HCT116 (cell line): ENCODE measurements at regions not wholly inside any gene's neighbourhood (a gene's known extent, or its start where the extent isn't known, plus 50 kb on each side); places are given as distances from the start of the nearest gene placed in this dataset.

Experiments
- ATAC-seq: fragments of 200-7000 bp; cut with Tn5 transposase; 2 replicates; pipeline ENCODE4 v1.9.1; 2020; ENCODE audit warnings: mild to moderate bottlenecking, moderate library complexity
- BruUV-seq: library from RNA; stranded (reverse); fragments of 400-500 nt; replicated peaks from 2 replicates; lab custom pipeline; 2021; lab: Mats Ljungman, UMichigan
- CTCF ChIA-PET: fragments of 300-600 bp; sonication (Branson Sonifier 250); formaldehyde crosslinking; loops from one replicate; lab custom pipeline; 2021; ENCODE audit warnings: antibody characterized with exemption; lab: Charles Lee
- POLR2A ChIA-PET: fragments of 300-600, 350-600 bp; sonication (Branson Sonifier 250); formaldehyde crosslinking; loops from one replicate; lab custom pipeline; 2021; ENCODE audit warnings: antibody characterized with exemption; lab: Charles Lee
- RAD21 ChIA-PET, 2 experiments: fragments of 300-600 bp; sonication (Branson Sonifier 250); formaldehyde crosslinking; loops; one replicate each; lab custom pipeline; 2023; ENCODE audit warnings: low total read pairs in 2 of 2; ENCODE audit not compliant: uncharacterized antibody in 2 of 2, unreplicated experiment in 2 of 2, low non-redundant PET in 1 of 2; lab: Charles Lee
- DNase-seq: peaks from one replicate; pipeline ENCODE4 v3.0.0-alpha.2; 2010; ENCODE audit warnings: low read depth, low spot score
- H2AFZ ChIP-seq: fragments of 200-600 bp; shearing (Covaris generic), sonication (generic); 2 replicates; pipeline ENCODE4 v1.6.1; 2017; ENCODE audit warnings: low read depth, mixed run types, mixed read lengths, antibody characterized with exemption, low read length; ENCODE audit not compliant: poor library complexity, severe bottlenecking
- H3K27ac ChIP-seq: 2 replicates; pipeline ENCODE4 v1.5.1; 2012; ENCODE audit warnings: low read depth, low read length
- H3K27me3 ChIP-seq: fragments of 200-600 bp; sonication (generic); 2 replicates; pipeline ENCODE4 v1.6.1; 2016; ENCODE audit warnings: mixed run types, low read length, mixed read lengths; ENCODE audit not compliant: insufficient read depth
- H3K36me3 ChIP-seq, 2 experiments: fragments of 200-500 bp in 1 of 2; fragments of 200-600 bp in 1 of 2; sonication (Bioruptor generic) in 1 of 2; sonication (generic) in 1 of 2; 2 replicates each; pipeline versions ENCODE4 v1.5.1 to v1.6.1; 2014 to 2016; ENCODE audit warnings: low read length in 2 of 2, inconsistent platforms in 1 of 2, mixed read lengths in 1 of 2, mixed run types in 1 of 2; ENCODE audit not compliant: insufficient read depth in 2 of 2, control insufficient read depth in 1 of 2
- H3K4me1 ChIP-seq, 2 experiments: fragments of 200-600 bp in 1 of 2; sonication (generic) in 1 of 2; 2 replicates each; pipeline versions ENCODE4 v1.5.1 to v1.6.1; 2012 to 2017; ENCODE audit warnings: low read length in 2 of 2, inconsistent platforms in 1 of 2, mild to moderate bottlenecking in 1 of 2, mixed read lengths in 1 of 2, mixed run types in 1 of 2, moderate library complexity in 1 of 2; ENCODE audit not compliant: insufficient read depth in 2 of 2, control insufficient read depth in 1 of 2
- H3K4me2 ChIP-seq: fragments of 200-600 bp; sonication (generic); 2 replicates; pipeline ENCODE4 v1.6.1; 2017; ENCODE audit warnings: mixed run types, low read length, mixed read lengths
- H3K4me3 ChIP-seq, 2 experiments: fragments of 200-600 bp in 1 of 2; sonication (generic) in 1 of 2; replicated peaks in 1 of 2; 2 replicates each; pipeline ENCODE4 v1.5.1; 2011 to 2016; ENCODE audit warnings: low read length in 2 of 2, control low read depth in 1 of 2, low read depth in 1 of 2, mild to moderate bottlenecking in 1 of 2, mixed read lengths in 1 of 2, mixed run types in 1 of 2
- H3K79me2 ChIP-seq: fragments of 200-600 bp; sonication (generic); 2 replicates; pipeline ENCODE4 v1.6.1; 2017; ENCODE audit warnings: mild to moderate bottlenecking, mixed run types, low read length, moderate library complexity, mixed read lengths; ENCODE audit not compliant: insufficient read depth
- H3K9ac ChIP-seq: fragments of 200-600 bp; sonication (generic); 2 replicates; pipeline ENCODE4 v1.6.1; 2016; ENCODE audit warnings: low read length, mixed read lengths
- H3K9me2 ChIP-seq: fragments of 200-600 bp; sonication (generic), shearing (Covaris generic); 2 replicates; pipeline ENCODE4 v1.6.1; 2017; ENCODE audit warnings: mixed run types, mild to moderate bottlenecking, moderate library complexity; ENCODE audit not compliant: insufficient read depth
- H3K9me3 ChIP-seq, 2 experiments: fragments of 200-500 bp in 1 of 2; fragments of 200-600 bp in 1 of 2; sonication (Bioruptor generic) in 1 of 2; sonication (generic) in 1 of 2; 2 replicates each; pipeline ENCODE4 v1.6.1; 2014 to 2017; ENCODE audit warnings: low read length in 2 of 2, mixed read lengths in 2 of 2, inconsistent platforms in 1 of 2, low read depth in 1 of 2, mild to moderate bottlenecking in 1 of 2, mixed run types in 1 of 2, moderate library complexity in 1 of 2; ENCODE audit not compliant: control insufficient read depth in 1 of 2, insufficient read depth in 1 of 2
- H4K20me1 ChIP-seq: fragments of 200-600 bp; sonication (generic), shearing (Covaris generic); 2 replicates; pipeline ENCODE4 v1.6.1; 2017; ENCODE audit warnings: mixed run types, mild to moderate bottlenecking, moderate library complexity; ENCODE audit not compliant: insufficient read depth
- CEBPB ChIP-seq: IDR thresholded peaks from 2 replicates; pipeline ENCODE4 v1.6.1; 2012; ENCODE audit warnings: low read depth
- CTCF ChIP-seq, 3 experiments: fragments of 200-600 bp in 1 of 3; sonication (generic) in 1 of 3; IDR thresholded peaks in 2 of 3; conservative IDR thresholded peaks in 1 of 3; 2 replicates each; pipeline ENCODE4 v1.5.1; 2012 to 2017; ENCODE audit warnings: low read depth in 2 of 3, low read length in 2 of 3, antibody characterized with exemption in 1 of 3, borderline replicate concordance in 1 of 3, control low read depth in 1 of 3, mild to moderate bottlenecking in 1 of 3, mixed read lengths in 1 of 3, mixed run types in 1 of 3, moderate library complexity in 1 of 3; ENCODE audit not compliant: insufficient read depth in 1 of 3
- EGR1 ChIP-seq: IDR thresholded peaks from 2 replicates; pipeline ENCODE4 v1.6.1; 2012; ENCODE audit warnings: low read depth
- ELF1 ChIP-seq: IDR thresholded peaks from 2 replicates; pipeline ENCODE4 v1.6.1; 2012; ENCODE audit warnings: low read depth, borderline replicate concordance
- EZH2phosphoT487 ChIP-seq: fragments of 200-600 bp; IDR thresholded peaks from 2 replicates; pipeline ENCODE4 v1.6.1; 2018; ENCODE audit warnings: antibody characterized with exemption, borderline replicate concordance
- FOSL1 ChIP-seq: IDR thresholded peaks from 2 replicates; pipeline ENCODE4 v1.6.1; 2012; ENCODE audit warnings: low read depth
- POLR2A ChIP-seq: IDR thresholded peaks from 2 replicates; pipeline ENCODE4 v1.7.0; 2011; ENCODE audit warnings: borderline replicate concordance; ENCODE audit not compliant: insufficient read depth, insufficient read length; ENCODE audit errors: extremely low read depth
- SIN3A ChIP-seq: IDR thresholded peaks from 2 replicates; pipeline ENCODE4 v1.6.1; 2012; ENCODE audit warnings: low read depth
- SP1 ChIP-seq: IDR thresholded peaks from 2 replicates; pipeline ENCODE4 v1.6.1; 2012; ENCODE audit warnings: low read depth
- SRF ChIP-seq: IDR thresholded peaks from 2 replicates; pipeline ENCODE4 v1.6.1; 2012; ENCODE audit warnings: low read depth
- TCF7L2 ChIP-seq: IDR thresholded peaks from 2 replicates; pipeline ENCODE4 v1.7.0; 2011; ENCODE audit warnings: borderline replicate concordance, inconsistent platforms; ENCODE audit not compliant: insufficient read depth, insufficient read length; ENCODE audit errors: extremely low read depth
- ZBTB33 ChIP-seq: IDR thresholded peaks from 2 replicates; pipeline ENCODE4 v1.6.1; 2011; ENCODE audit warnings: mild to moderate bottlenecking, low read length, moderate library complexity; ENCODE audit not compliant: insufficient replicate concordance; ENCODE audit errors: extremely low read depth
- ZNF274 ChIP-seq: fragments of 200-500 bp; sonication (Bioruptor generic); IDR thresholded peaks from 2 replicates; pipeline ENCODE4 v1.6.1; 2014; ENCODE audit warnings: mild to moderate bottlenecking, low read depth, low read length, inconsistent platforms
- intact Hi-C: fragments of 100-400 bp; cut with micrococcal nuclease; formaldehyde crosslinking; loops from 2 replicates; pipeline ENCODE4 v1.10.0; 2022

- no peak for TF ChIP-seq TCF7L2
- TF ChIP-seq SP1: no peak
- TF ChIP-seq ZNF274: no peak
- TF ChIP-seq FOSL1: no peak
- no peak for TF ChIP-seq POLR2A
- TF ChIP-seq EZH2phosphoT487: no peak
- TF ChIP-seq EGR1: no peak
Measured at GRCh38 chr1:239446611-239447010, 60.2 kb downstream of the CHRM3 start (continued).

GRCh38 chr1:239448911-239449310 lies 62.5 kb downstream of the CHRM3 start:
- ChIA-PET CTCF (no interaction called here), RAD21 (no interaction called here), POLR2A (no interaction called here)
- Histone ChIP-seq H3K9me2 (no peaks in the 10 kb centered on the region), H3K4me1 (no peaks in the 10 kb centered on the region), H4K20me1 (no peaks in the 10 kb centered on the region), H3K27ac (no peak overlapping the region), H3K79me2 (no peaks in the 10 kb centered on the region), H3K9ac (no peak overlapping the region), H3K27me3 (no peaks in the 10 kb centered on the region), H2AFZ (no peak overlapping the region), H3K4me2 (no peak overlapping the region), H3K4me3 (no peak overlapping the region), H3K36me3 (no peaks in the 10 kb centered on the region), H3K9me3 (peaks cover 12 to 32% of the 10 kb centered on the region in 2 experiments; a peak in 2 of 4 replicates)
- no peak for TF ChIP-seq EZH2phosphoT487
- no peak for TF ChIP-seq ELF1
- no TSS peak for BruUV-seq
- no peak for ATAC-seq
- intact Hi-C loops: no loop called here
- DNase-seq: no peak

- no peak overlapping the region for H3K27ac ChIP-seq
- H3K9ac ChIP-seq: no peak overlapping the region
- RAD21 ChIA-PET: no interaction called here
- no peak overlapping the region for H3K4me2 ChIP-seq
- H3K9me2 ChIP-seq: no peaks in the 10 kb centered on the region
- no peaks in the 10 kb centered on the region for H3K79me2 ChIP-seq
- no peaks in the 10 kb centered on the region for H4K20me1 ChIP-seq
- no TSS peak for BruUV-seq
- H3K4me3 ChIP-seq: no peak overlapping the region
- POLR2A ChIA-PET: no interaction called here
- H3K4me1 ChIP-seq: no peaks in the 10 kb centered on the region
- TF ChIP-seq SIN3A: no peak
- TF ChIP-seq SP1: no peak
- no peak for TF ChIP-seq SRF
- TF ChIP-seq ZBTB33: no peak
- no peak for TF ChIP-seq CEBPB
- TF ChIP-seq ZNF274: no peak
- no peak for TF ChIP-seq CTCF (IDR thresholded peaks at IDR 0.05 in 2 of 3, conservative IDR thresholded peaks at IDR 0.05 in 1 of 3; ENCODE audit: borderline replicate concordance in 1 of 3, insufficient read depth in 1 of 3, low read depth in 2 of 3, low read length in 2 of 3)
- no peaks in the 10 kb centered on the region for H3K27me3 ChIP-seq
- intact Hi-C loops: no loop called here
- H2AFZ ChIP-seq: no peak overlapping the region
- peaks cover 12 to 19% of the 10 kb centered on the region in 2 experiments; a peak in 2 of 4 replicates for H3K9me3 ChIP-seq
- ATAC-seq (no peak), DNase-seq (no peak)
- CTCF ChIA-PET: no interaction called here
- H3K36me3 ChIP-seq: no peaks in the 10 kb centered on the region
Measured at GRCh38 chr1:239455743-239456142, 69.4 kb downstream of the CHRM3 start.
